Progenitor cell of endocrine pancreas (in vitro differentiated cells): ENCODE measurements at regions not wholly inside any gene's neighbourhood (a gene's known extent, or its start where the extent isn't known, plus 50 kb on each side); places are given as distances from the start of the nearest gene placed in this dataset.

Experiments used
- DNase-seq: peaks from one replicate; pipeline ENCODE4 v3.0.0; 2021; ENCODE audit warnings: low spot score; ENCODE audit not compliant: unreplicated experiment
- H3K27ac Mint-ChIP-seq: 2 replicates; pipeline ENCODE4 v1.8.0; 2021; ENCODE audit warnings: mild to moderate bottlenecking, moderate library complexity, mixed read lengths
- H3K27me3 Mint-ChIP-seq: 2 replicates; pipeline ENCODE4 v1.8.0; 2021; ENCODE audit warnings: mixed read lengths
- H3K36me3 Mint-ChIP-seq: 2 replicates; pipeline ENCODE4 v1.8.0; 2022; ENCODE audit warnings: mixed read lengths; ENCODE audit not compliant: insufficient read depth
- H3K4me1 Mint-ChIP-seq: 2 replicates; pipeline ENCODE4 v1.8.0; 2021; ENCODE audit warnings: low read depth, mixed read lengths
- H3K4me3 Mint-ChIP-seq: 2 replicates; pipeline ENCODE4 v1.8.0; 2021; ENCODE audit warnings: low read depth, mild to moderate bottlenecking, moderate library complexity, mixed read lengths
- H3K9me3 Mint-ChIP-seq: 2 replicates; pipeline ENCODE4 v1.8.0; 2021; ENCODE audit warnings: low read depth, mixed read lengths
- CTCF ChIP-seq: fragments of 200-600 bp; sonication (generic); IDR thresholded peaks from one replicate; pipeline ENCODE4 v1.5.0; 2021; ENCODE audit warnings: antibody characterized with exemption, mild to moderate bottlenecking; ENCODE audit not compliant: unreplicated experiment

GRCh38 chr10:44820094-44820493 is 91.0 kb upstream of the TMEM72 start:
- Mint-ChIP-seq H3K4me3 (no peak overlapping the region), H3K27me3 (no peaks in the 10 kb centered on the region), H3K4me1 (no peaks in the 10 kb centered on the region), H3K9me3 (no peaks in the 10 kb centered on the region), H3K27ac (no peak overlapping the region), H3K36me3 (no peaks in the 10 kb centered on the region)
- no peak for DNase-seq
- TF ChIP-seq CTCF: no peak

GRCh38 chr10:44821290-44821689 is 89.8 kb upstream of the TMEM72 start:
- Mint-ChIP-seq H3K27me3 (no peaks in the 10 kb centered on the region), H3K9me3 (no peaks in the 10 kb centered on the region), H3K36me3 (no peaks in the 10 kb centered on the region), H3K27ac (no peak overlapping the region), H3K4me3 (no peak overlapping the region), H3K4me1 (no peaks in the 10 kb centered on the region)
- no peak for DNase-seq
- no peak for TF ChIP-seq CTCF

GRCh38 chr10:44822349-44822748 is 88.8 kb upstream of the TMEM72 start:
- no peak overlapping the region for H3K27ac Mint-ChIP-seq
- H3K36me3 Mint-ChIP-seq: no peaks in the 10 kb centered on the region
- TF ChIP-seq CTCF: no peak
- no peak overlapping the region for H3K4me3 Mint-ChIP-seq
- no peaks in the 10 kb centered on the region for H3K27me3 Mint-ChIP-seq
- no peak for DNase-seq
- H3K9me3 Mint-ChIP-seq: no peaks in the 10 kb centered on the region
- no peaks in the 10 kb centered on the region for H3K4me1 Mint-ChIP-seq

- no peaks in the 10 kb centered on the region for H3K36me3 Mint-ChIP-seq
- peaks cover 2% of the 10 kb centered on the region for H3K27me3 Mint-ChIP-seq
- no peaks in the 10 kb centered on the region for H3K4me1 Mint-ChIP-seq
- TF ChIP-seq CTCF: no peak
- no peak overlapping the region for H3K4me3 Mint-ChIP-seq
- no peak overlapping the region for H3K27ac Mint-ChIP-seq
- no peaks in the 10 kb centered on the region for H3K9me3 Mint-ChIP-seq
- DNase-seq: no peak
These were observed 88.2 kb upstream of the TMEM72 start for GRCh38 chr10:44822966-44823365.

GRCh38 chr10:44824607-44825006 is 86.5 kb upstream of the TMEM72 start:
- Mint-ChIP-seq H3K4me3 (no peak overlapping the region), H3K4me1 (no peaks in the 10 kb centered on the region), H3K27me3 (peaks cover 3% of the 10 kb centered on the region), H3K9me3 (no peaks in the 10 kb centered on the region), H3K36me3 (no peaks in the 10 kb centered on the region), H3K27ac (no peak overlapping the region)
- no peak for TF ChIP-seq CTCF
- DNase-seq: no peak
